ENCODE measurements at regions not wholly inside any gene's neighbourhood (a gene's known extent, or its start where the extent isn't known, plus 50 kb on each side); places are given as distances from the start of the nearest gene placed in this dataset.

DNA sequence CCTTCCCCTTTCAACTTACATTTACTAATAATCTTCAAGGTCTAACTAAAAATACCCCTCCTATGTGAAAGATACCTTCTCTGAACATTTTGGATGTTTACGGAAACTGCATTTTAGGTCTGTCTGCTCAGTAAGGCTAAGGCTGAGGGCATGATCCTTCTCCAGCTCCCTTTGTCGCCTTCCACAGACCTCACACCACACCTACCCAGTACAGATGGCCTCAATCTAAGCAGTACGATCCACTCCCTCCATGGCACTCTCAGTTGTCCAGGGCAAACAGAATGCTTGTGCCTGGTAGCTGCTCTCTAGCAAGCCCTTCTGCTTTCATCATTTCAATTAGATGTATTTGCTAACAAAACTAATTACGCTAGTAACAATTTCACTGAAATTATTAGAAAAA is 178.3 kb downstream of the CNTN3 start:
- no peak for DNase-seq
- no peaks in the 10 kb centered on the region for H3K79me2 ChIP-seq (ENCODE audit: insufficient read depth, low read length)
- no peak overlapping the region for H3K4me2 ChIP-seq (replicated peaks; ENCODE audit: extremely low read depth, low read length, poor library complexity, severe bottlenecking)
- H3K27me3 Mint-ChIP-seq (ENCODE audit: low read depth in 3 of 3), result peaks cover 0 to 2% (median 0%) of the 10 kb centered on the region in 3 donors
- no peaks in the 10 kb centered on the region for H3K36me3 ChIP-seq (replicated peaks in 1 of 2; ENCODE audit: control insufficient read depth in 1 of 2, insufficient read depth in 2 of 2, low read length in 2 of 2)
- no peaks in the 10 kb centered on the region for H3K4me1 ChIP-seq (ENCODE audit: control insufficient read depth in 1 of 2, insufficient read depth in 2 of 2, low read length in 2 of 2)
- no peak overlapping the region for H3K4me3 ChIP-seq (replicated peaks in 1 of 3; ENCODE audit: low read depth in 2 of 3, low read length in 3 of 3)
- H3K27me3 ChIP-seq (ENCODE audit: control insufficient read depth in 2 of 2, insufficient read depth in 2 of 2, low read length in 2 of 2), result no peaks in the 10 kb centered on the region
- no peak overlapping the region for H3K4me3 Mint-ChIP-seq
- no peaks in the 10 kb centered on the region for H4K20me1 ChIP-seq (ENCODE audit: insufficient read depth, low read length)
- H3K9ac ChIP-seq (ENCODE audit: insufficient read depth, low read length, poor library complexity, severe bottlenecking), result no peak overlapping the region
- H3K27ac Mint-ChIP-seq, result no peak overlapping the region
- H3K4me1 Mint-ChIP-seq, result no peaks in the 10 kb centered on the region
- intact Hi-C loops (cut with micrococcal nuclease), result no loop called here
- no peak overlapping the region for H3K27ac ChIP-seq (ENCODE audit: low read depth in 1 of 2, low read length in 2 of 2)
- WGBS (ENCODE audit: insufficient coverage), result 75% methylated on average over 3 of the region's 4 CpGs
- peaks cover 0 to 8% (median 6%) of the 10 kb centered on the region in 7 donors for H3K9me3 Mint-ChIP-seq
- TF ChIP-seq, protein P1, sequence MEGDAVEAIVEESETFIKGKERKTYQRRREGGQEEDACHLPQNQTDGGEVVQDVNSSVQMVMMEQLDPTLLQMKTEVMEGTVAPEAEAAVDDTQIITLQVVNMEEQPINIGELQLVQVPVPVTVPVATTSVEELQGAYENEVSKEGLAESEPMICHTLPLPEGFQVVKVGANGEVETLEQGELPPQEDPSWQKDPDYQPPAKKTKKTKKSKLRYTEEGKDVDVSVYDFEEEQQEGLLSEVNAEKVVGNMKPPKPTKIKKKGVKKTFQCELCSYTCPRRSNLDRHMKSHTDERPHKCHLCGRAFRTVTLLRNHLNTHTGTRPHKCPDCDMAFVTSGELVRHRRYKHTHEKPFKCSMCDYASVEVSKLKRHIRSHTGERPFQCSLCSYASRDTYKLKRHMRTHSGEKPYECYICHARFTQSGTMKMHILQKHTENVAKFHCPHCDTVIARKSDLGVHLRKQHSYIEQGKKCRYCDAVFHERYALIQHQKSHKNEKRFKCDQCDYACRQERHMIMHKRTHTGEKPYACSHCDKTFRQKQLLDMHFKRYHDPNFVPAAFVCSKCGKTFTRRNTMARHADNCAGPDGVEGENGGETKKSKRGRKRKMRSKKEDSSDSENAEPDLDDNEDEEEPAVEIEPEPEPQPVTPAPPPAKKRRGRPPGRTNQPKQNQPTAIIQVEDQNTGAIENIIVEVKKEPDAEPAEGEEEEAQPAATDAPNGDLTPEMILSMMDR (IDR thresholded peaks at IDR 0.05), result no peak
- no peak overlapping the region for H2AFZ ChIP-seq (ENCODE audit: insufficient read depth, low read depth, low read length, poor library complexity, severe bottlenecking)
- H3K9me3 ChIP-seq (replicated peaks in 1 of 2; ENCODE audit: control insufficient read depth in 1 of 2, insufficient read depth in 1 of 2, low read length in 2 of 2), result no peaks in the 10 kb centered on the region
- H3K36me3 Mint-ChIP-seq, result no peaks in the 10 kb centered on the region

DNA sequence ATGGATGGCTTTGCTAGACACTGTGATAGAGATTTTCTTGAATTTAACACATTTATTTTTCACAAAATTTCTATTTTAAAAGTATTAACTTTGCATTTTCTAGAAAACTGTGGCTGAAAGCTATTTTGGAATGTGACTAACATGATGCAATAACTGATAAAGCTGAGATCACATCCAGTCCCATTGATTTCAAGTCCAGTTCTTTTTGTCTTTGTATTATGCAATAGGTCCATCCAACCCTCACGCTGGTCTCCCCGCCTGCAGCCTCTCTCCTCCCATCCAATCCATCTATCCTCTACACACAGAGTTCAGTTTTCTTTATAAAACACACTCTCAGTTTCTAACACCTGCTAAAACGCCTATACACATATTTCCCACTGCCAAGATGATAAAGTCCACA is 178.8 kb downstream of the CNTN3 start:
- WGBS (ENCODE audit: insufficient coverage), result 85% methylated on average over 2 of the region's 3 CpGs
- H3K9me3 ChIP-seq (replicated peaks in 1 of 2; ENCODE audit: control insufficient read depth in 1 of 2, insufficient read depth in 1 of 2, low read length in 2 of 2), result no peaks in the 10 kb centered on the region
- no peaks in the 10 kb centered on the region for H3K36me3 ChIP-seq (replicated peaks in 1 of 2; ENCODE audit: control insufficient read depth in 1 of 2, insufficient read depth in 2 of 2, low read length in 2 of 2)
- TF ChIP-seq, protein P1 (IDR thresholded peaks at IDR 0.05), result no peak
- DNase-seq, result no peak
- H3K4me1 Mint-ChIP-seq, result no peaks in the 10 kb centered on the region
- no peaks in the 10 kb centered on the region for H3K79me2 ChIP-seq (ENCODE audit: insufficient read depth, low read length)
- H3K27me3 Mint-ChIP-seq (ENCODE audit: low read depth in 3 of 3), result peaks cover 0 to 2% (median 0%) of the 10 kb centered on the region in 3 donors
- H3K9ac ChIP-seq (ENCODE audit: insufficient read depth, low read length, poor library complexity, severe bottlenecking), result no peak overlapping the region
- H3K27ac ChIP-seq (ENCODE audit: low read depth in 1 of 2, low read length in 2 of 2), result no peak overlapping the region
- no peak overlapping the region for H3K4me3 Mint-ChIP-seq
- no peak overlapping the region for H3K4me3 ChIP-seq (replicated peaks in 1 of 3; ENCODE audit: low read depth in 2 of 3, low read length in 3 of 3)
- H2AFZ ChIP-seq (ENCODE audit: insufficient read depth, low read depth, low read length, poor library complexity, severe bottlenecking), result no peak overlapping the region
- H3K36me3 Mint-ChIP-seq, result no peaks in the 10 kb centered on the region
- no peaks in the 10 kb centered on the region for H3K27me3 ChIP-seq (ENCODE audit: control insufficient read depth in 2 of 2, insufficient read depth in 2 of 2, low read length in 2 of 2)
- no peaks in the 10 kb centered on the region for H3K4me1 ChIP-seq (ENCODE audit: control insufficient read depth in 1 of 2, insufficient read depth in 2 of 2, low read length in 2 of 2)
- H4K20me1 ChIP-seq (ENCODE audit: insufficient read depth, low read length), result no peaks in the 10 kb centered on the region
- no peak overlapping the region for H3K4me2 ChIP-seq (replicated peaks; ENCODE audit: extremely low read depth, low read length, poor library complexity, severe bottlenecking)
- H3K9me3 Mint-ChIP-seq, result peaks cover 0 to 10% (median 6%) of the 10 kb centered on the region in 7 donors
- no peak overlapping the region for H3K27ac Mint-ChIP-seq
- intact Hi-C loops (cut with micrococcal nuclease), result no loop called here

All from CD14-positive monocyte (primary cell).